DND-41 (cell line): ENCODE measurements at regions not wholly inside any gene's neighbourhood (a gene's known extent, or its start where the extent isn't known, plus 50 kb on each side); places are given as distances from the start of the nearest gene placed in this dataset.

Experiments
- EZH2 ChIP-seq: IDR thresholded peaks from 3 replicates; pipeline ENCODE4 v1.6.1; 2012; ENCODE audit warnings: borderline replicate concordance, low read depth, mild to moderate bottlenecking, moderate library complexity, low read length, inconsistent platforms; ENCODE audit not compliant: severe bottlenecking
- TF ChIP-seq, protein P1 (sequence below): IDR thresholded peaks from 2 replicates; pipeline ENCODE4 v1.5.1; 2012; ENCODE audit warnings: borderline replicate concordance, low read length, moderate library complexity, mild to moderate bottlenecking; ENCODE audit not compliant: poor library complexity, severe bottlenecking; ENCODE audit errors: extremely low read depth

DNA sequence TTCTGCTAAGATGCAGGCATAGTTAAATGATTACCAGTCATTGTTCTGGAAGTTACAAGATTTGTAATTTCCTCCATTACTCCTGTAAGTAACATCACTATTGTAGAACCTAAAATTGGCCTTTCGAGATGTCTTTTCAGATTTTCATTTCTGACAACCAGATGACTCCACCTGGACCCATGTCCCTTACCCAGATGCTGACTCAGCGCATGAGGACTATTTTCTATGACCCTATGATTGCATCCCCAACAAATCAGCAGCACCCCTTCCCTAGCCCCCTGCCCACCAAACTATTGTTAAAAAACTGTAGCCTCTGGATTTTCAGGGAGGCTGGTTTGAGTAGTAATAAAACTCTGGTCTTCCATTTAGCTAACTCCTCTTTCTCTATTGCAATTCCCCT lies 55.2 kb upstream of the RCBTB2 start:
- TF ChIP-seq, protein P1, sequence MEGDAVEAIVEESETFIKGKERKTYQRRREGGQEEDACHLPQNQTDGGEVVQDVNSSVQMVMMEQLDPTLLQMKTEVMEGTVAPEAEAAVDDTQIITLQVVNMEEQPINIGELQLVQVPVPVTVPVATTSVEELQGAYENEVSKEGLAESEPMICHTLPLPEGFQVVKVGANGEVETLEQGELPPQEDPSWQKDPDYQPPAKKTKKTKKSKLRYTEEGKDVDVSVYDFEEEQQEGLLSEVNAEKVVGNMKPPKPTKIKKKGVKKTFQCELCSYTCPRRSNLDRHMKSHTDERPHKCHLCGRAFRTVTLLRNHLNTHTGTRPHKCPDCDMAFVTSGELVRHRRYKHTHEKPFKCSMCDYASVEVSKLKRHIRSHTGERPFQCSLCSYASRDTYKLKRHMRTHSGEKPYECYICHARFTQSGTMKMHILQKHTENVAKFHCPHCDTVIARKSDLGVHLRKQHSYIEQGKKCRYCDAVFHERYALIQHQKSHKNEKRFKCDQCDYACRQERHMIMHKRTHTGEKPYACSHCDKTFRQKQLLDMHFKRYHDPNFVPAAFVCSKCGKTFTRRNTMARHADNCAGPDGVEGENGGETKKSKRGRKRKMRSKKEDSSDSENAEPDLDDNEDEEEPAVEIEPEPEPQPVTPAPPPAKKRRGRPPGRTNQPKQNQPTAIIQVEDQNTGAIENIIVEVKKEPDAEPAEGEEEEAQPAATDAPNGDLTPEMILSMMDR: no peak
- TF ChIP-seq EZH2: no peak
